Dedifferentiated amniotic fluid mesenchymal stem cell (primary cell): ENCODE measurements at regions not wholly inside any gene's neighbourhood (a gene's known extent, or its start where the extent isn't known, plus 50 kb on each side); places are given as distances from the start of the nearest gene placed in this dataset.

Experiments
- DNase-seq: peaks from one replicate; pipeline ENCODE4 v3.0.0-alpha.2; 2016; ENCODE audit errors: extremely low spot score

GRCh38 chr6:147817042-147817689 is 308.7 kb downstream of the SAMD5 start:
- DNase-seq, result no peak

GRCh38 chr6:147820520-147820919 is 312.0 kb downstream of the SAMD5 start:
- DNase-seq, result no peak

- no peak for DNase-seq
Observed at GRCh38 chr6:147821295-147821897, 312.9 kb downstream of the SAMD5 start.

- no peak for DNase-seq
Observed at GRCh38 chr6:147823936-147824335, 315.4 kb downstream of the SAMD5 start.

GRCh38 chr6:147825848-147826247 is 317.4 kb downstream of the SAMD5 start:
- no peak for DNase-seq

GRCh38 chr6:147826698-147827097 is 318.2 kb downstream of the SAMD5 start:
- no peak for DNase-seq

- no peak for DNase-seq
Observed at GRCh38 chr6:147829418-147829817, 320.9 kb downstream of the SAMD5 start.

- no peak for DNase-seq
Observed at GRCh38 chr6:147829835-147830234, 321.3 kb downstream of the SAMD5 start.

GRCh38 chr6:147831356-147831755 is 322.9 kb downstream of the SAMD5 start:
- no peak for DNase-seq

- DNase-seq, result no peak
Observed at GRCh38 chr6:147833607-147834006, 325.1 kb downstream of the SAMD5 start.

- no peak for DNase-seq
Observed at GRCh38 chr6:147834084-147834776, 325.7 kb downstream of the SAMD5 start.

GRCh38 chr6:147837540-147837939 is 329.1 kb downstream of the SAMD5 start:
- no peak for DNase-seq

GRCh38 chr6:147839708-147840610 is 331.5 kb downstream of the SAMD5 start:
- DNase-seq, result no peak

- DNase-seq, result no peak
Observed at GRCh38 chr6:147841547-147842148, 333.2 kb downstream of the SAMD5 start.

- DNase-seq, result peak; percentile 19
Observed at GRCh38 chr6:147849401-147850330, 341.2 kb downstream of the SAMD5 start.

GRCh38 chr6:147852772-147853171 is 344.3 kb downstream of the SAMD5 start:
- no peak for DNase-seq

- no peak for DNase-seq
Observed at GRCh38 chr6:147853574-147853973, 345.1 kb downstream of the SAMD5 start.

GRCh38 chr6:147855803-147856482 is 347.5 kb downstream of the SAMD5 start:
- no peak for DNase-seq

- DNase-seq, result no peak
Observed at GRCh38 chr6:147856687-147857086, 348.2 kb downstream of the SAMD5 start.

GRCh38 chr6:147858421-147858820 is 349.9 kb downstream of the SAMD5 start:
- DNase-seq, result no peak
